Adipocyte (in vitro differentiated cells): ENCODE measurements at regions not wholly inside any gene's neighbourhood (a gene's known extent, or its start where the extent isn't known, plus 50 kb on each side); places are given as distances from the start of the nearest gene placed in this dataset.

Experiments
- DNase-seq: peaks from one replicate; pipeline ENCODE4 v3.0.0-alpha.2; 2015; ENCODE audit warnings: low read depth
- H3K27me3 ChIP-seq: replicated peaks from 2 replicates; pipeline ENCODE4 v1.7.0; 2013; ENCODE audit warnings: mild to moderate bottlenecking, low read length, moderate library complexity; ENCODE audit not compliant: control insufficient read depth, insufficient read depth
- H3K36me3 ChIP-seq: 2 replicates; pipeline ENCODE4 v1.7.0; 2013; ENCODE audit warnings: low read length, mild to moderate bottlenecking, moderate library complexity; ENCODE audit not compliant: control insufficient read depth, insufficient read depth, severe bottlenecking
- H3K4me1 ChIP-seq: 2 replicates; pipeline ENCODE4 v1.7.0; 2013; ENCODE audit warnings: mild to moderate bottlenecking, low read length, moderate library complexity; ENCODE audit not compliant: control insufficient read depth, insufficient read depth
- H3K4me3 ChIP-seq: 2 replicates; pipeline ENCODE4 v1.7.0; 2013; ENCODE audit warnings: mild to moderate bottlenecking, low read length, moderate library complexity
- H3K9ac ChIP-seq: 2 replicates; pipeline ENCODE4 v1.7.0; 2013; ENCODE audit warnings: mild to moderate bottlenecking, low read length, moderate library complexity
- H3K9me3 ChIP-seq: 2 replicates; pipeline ENCODE4 v1.7.0; 2013; ENCODE audit warnings: mild to moderate bottlenecking, low read length, moderate library complexity; ENCODE audit not compliant: control insufficient read depth

GRCh38 chrX:68916891-68917290, 88.1 kb downstream of the EFNB1 start:
- no peak for DNase-seq
- peaks cover 11% of the 10 kb centered on the region for H3K27me3 ChIP-seq
- H3K9me3 ChIP-seq = peaks cover 5% of the 10 kb centered on the region
- H3K4me3 ChIP-seq = no peak overlapping the region
- H3K9ac ChIP-seq = no peak overlapping the region
- peaks cover 10% of the 10 kb centered on the region for H3K4me1 ChIP-seq
- H3K36me3 ChIP-seq = no peaks in the 10 kb centered on the region

GRCh38 chrX:68915778-68916177, 87.0 kb downstream of the EFNB1 start:
- no peak for DNase-seq
- Histone ChIP-seq H3K9ac (no peak overlapping the region), H3K9me3 (peaks cover 5% of the 10 kb centered on the region), H3K36me3 (no peaks in the 10 kb centered on the region), H3K4me3 (no peak overlapping the region), H3K27me3 (peaks cover 16% of the 10 kb centered on the region), H3K4me1 (peaks cover 10% of the 10 kb centered on the region)

GRCh38 chrX:68914479-68914946, 85.7 kb downstream of the EFNB1 start:
- no peak overlapping the region for H3K9ac ChIP-seq
- H3K27me3 ChIP-seq = peaks cover 16% of the 10 kb centered on the region
- DNase-seq = no peak

GRCh38 chrX:68913249-68913547, 84.4 kb downstream of the EFNB1 start:
- H3K9ac ChIP-seq = no peak overlapping the region
- H3K9me3 ChIP-seq = no peaks in the 10 kb centered on the region
- H3K4me3 ChIP-seq = no peak overlapping the region
- DNase-seq = no peak
- no peaks in the 10 kb centered on the region for H3K36me3 ChIP-seq
- peaks cover 19% of the 10 kb centered on the region for H3K27me3 ChIP-seq
- no peaks in the 10 kb centered on the region for H3K4me1 ChIP-seq

More at GRCh38 chrX:68914479-68914946, 85.7 kb downstream of the EFNB1 start:
- Histone ChIP-seq H3K9me3 (peaks cover 5% of the 10 kb centered on the region), H3K4me1 (no peaks in the 10 kb centered on the region), H3K36me3 (no peaks in the 10 kb centered on the region), H3K4me3 (no peak overlapping the region)

- Histone ChIP-seq H3K9me3 (no peaks in the 10 kb centered on the region), H3K4me3 (no peak overlapping the region), H3K9ac (peak overlapping the region; percentile 58), H3K27me3 (peaks cover 30% of the 10 kb centered on the region), H3K4me1 (no peaks in the 10 kb centered on the region), H3K36me3 (no peaks in the 10 kb centered on the region)
- no peak for DNase-seq
Measured at GRCh38 chrX:68912113-68912512, 83.3 kb downstream of the EFNB1 start.

GRCh38 chrX:68910731-68911428, 82.1 kb downstream of the EFNB1 start:
- H3K4me3 ChIP-seq = no peak overlapping the region
- no peaks in the 10 kb centered on the region for H3K9me3 ChIP-seq
- no peaks in the 10 kb centered on the region for H3K36me3 ChIP-seq
- H3K27me3 ChIP-seq = peaks cover 27% of the 10 kb centered on the region
- no peaks in the 10 kb centered on the region for H3K4me1 ChIP-seq
- H3K9ac ChIP-seq = no peak overlapping the region
- no peak for DNase-seq

- no peaks in the 10 kb centered on the region for H3K4me1 ChIP-seq
- no peaks in the 10 kb centered on the region for H3K9me3 ChIP-seq
- DNase-seq = no peak
- no peaks in the 10 kb centered on the region for H3K36me3 ChIP-seq
- H3K4me3 ChIP-seq = no peak overlapping the region
- H3K9ac ChIP-seq = no peak overlapping the region
- H3K27me3 ChIP-seq = peaks cover 21% of the 10 kb centered on the region
Measured at GRCh38 chrX:68909945-68910344, 81.1 kb downstream of the EFNB1 start.

GRCh38 chrX:68908071-68908470, 79.2 kb downstream of the EFNB1 start:
- Histone ChIP-seq H3K27me3 (peaks cover 23% of the 10 kb centered on the region), H3K9me3 (no peaks in the 10 kb centered on the region), H3K9ac (no peak overlapping the region), H3K36me3 (no peaks in the 10 kb centered on the region), H3K4me3 (no peak overlapping the region), H3K4me1 (no peaks in the 10 kb centered on the region)
- DNase-seq = no peak

GRCh38 chrX:68902706-68903504, 74.1 kb downstream of the EFNB1 start:
- no peak overlapping the region for H3K4me3 ChIP-seq
- H3K9ac ChIP-seq = no peak overlapping the region
- no peaks in the 10 kb centered on the region for H3K9me3 ChIP-seq
- H3K36me3 ChIP-seq = no peaks in the 10 kb centered on the region
- no peaks in the 10 kb centered on the region for H3K4me1 ChIP-seq
- no peak for DNase-seq
- H3K27me3 ChIP-seq = peaks cover 26% of the 10 kb centered on the region

- no peak overlapping the region for H3K9ac ChIP-seq
- no peaks in the 10 kb centered on the region for H3K36me3 ChIP-seq
- H3K4me1 ChIP-seq = peaks cover 3% of the 10 kb centered on the region
- no peak overlapping the region for H3K4me3 ChIP-seq
- peaks cover 23% of the 10 kb centered on the region for H3K27me3 ChIP-seq
- DNase-seq = no peak
- H3K9me3 ChIP-seq = no peaks in the 10 kb centered on the region
Measured at GRCh38 chrX:68901519-68901918, 72.7 kb downstream of the EFNB1 start.

GRCh38 chrX:68898598-68898997, 69.8 kb downstream of the EFNB1 start:
- peaks cover 12% of the 10 kb centered on the region for H3K4me1 ChIP-seq
- H3K27me3 ChIP-seq = peaks cover 23% of the 10 kb centered on the region
- H3K36me3 ChIP-seq = no peaks in the 10 kb centered on the region
- H3K4me3 ChIP-seq = no peak overlapping the region
- no peak overlapping the region for H3K9ac ChIP-seq
- no peak for DNase-seq
- no peaks in the 10 kb centered on the region for H3K9me3 ChIP-seq
